ENCODE measurements at regions not wholly inside any gene's neighbourhood (a gene's known extent, or its start where the extent isn't known, plus 50 kb on each side); places are given as distances from the start of the nearest gene placed in this dataset.

DNA sequence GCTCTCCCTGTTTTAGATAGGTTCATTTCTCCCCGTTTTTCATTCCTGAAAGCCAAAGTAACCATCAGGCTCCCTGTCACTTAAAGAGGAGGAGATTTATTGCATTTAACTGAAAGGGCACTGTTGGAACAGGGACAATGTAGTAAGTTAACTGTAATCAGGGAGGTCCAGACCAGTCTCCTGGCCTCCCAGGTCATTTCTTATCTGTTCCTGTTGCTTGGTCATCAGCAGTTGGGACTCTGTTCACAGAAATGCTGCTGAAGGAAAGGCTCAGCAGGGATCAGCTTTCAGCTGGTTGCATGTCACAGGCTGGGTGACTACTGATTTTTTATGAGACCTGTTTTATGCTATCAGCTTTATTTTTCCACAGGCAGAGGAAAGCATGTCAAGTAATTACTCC, 622.6 kb upstream of the GOT2 start:
- no peak for FAIRE-seq

More for the DNA sequence above, 622.6 kb upstream of the GOT2 start:
- no TSS peak for BruUV-seq (replicated peaks)
- Histone ChIP-seq H3K79me2 (ENCODE audit: insufficient read depth, low read length) (no peaks in the 10 kb centered on the region), H4K20me1 (ENCODE audit: insufficient read depth, low read length) (no peaks in the 10 kb centered on the region), H3K9me3 (ENCODE audit: low read length) (peaks cover 15% of the 10 kb centered on the region; the same call in 1 of the 2 replicates), H3K4me1 (ENCODE audit: insufficient read depth, low read length) (no peaks in the 10 kb centered on the region), H3K27ac (ENCODE audit: extremely low read length, insufficient read depth, low read length) (no peak overlapping the region), H3K4me2 (ENCODE audit: low read depth, low read length) (no peak overlapping the region), H3K9ac (ENCODE audit: insufficient read depth, low read depth, low read length) (no peak overlapping the region), H3K4me3 (replicated peaks in 1 of 3; ENCODE audit: insufficient read depth in 1 of 3, low read depth in 2 of 3, low read length in 3 of 3) (no peak overlapping the region), H2AFZ (ENCODE audit: low read length) (no peak overlapping the region), H3K36me3 (replicated peaks in 1 of 2; ENCODE audit: control insufficient read depth in 1 of 2, insufficient read depth in 2 of 2, low read length in 2 of 2) (no peaks in the 10 kb centered on the region), H3K27me3 (ENCODE audit: control insufficient read depth in 1 of 2, insufficient read depth in 2 of 2, low read length in 2 of 2) (no peaks in the 10 kb centered on the region)
- intact Hi-C loops (cut with micrococcal nuclease; ENCODE audit: unreplicated experiment) (no loop called here), in situ Hi-C loops (cut with HindIII; ENCODE audit: extremely low pct_ligation_motif_present, low pct_unique_long_range_greater_than_20kb) (no loop called here)
- ATAC-seq, result no peak
- TF ChIP-seq AHDC1 (CRISPR knock-in tag; IDR thresholded peaks at IDR 0.05; ENCODE audit: borderline replicate concordance) (no peak), RFX5 (IDR thresholded peaks at IDR 0.05; ENCODE audit: low read depth, low read length) (no peak), ZNF75D (CRISPR knock-in tag; IDR thresholded peaks at IDR 0.05; ENCODE audit: borderline replicate concordance) (no peak), ZMAT5 (CRISPR knock-in tag; IDR thresholded peaks at IDR 0.05; ENCODE audit: borderline replicate concordance, low read depth) (no peak), DMAP1 (CRISPR knock-in tag; IDR thresholded peaks at IDR 0.05) (no peak)
- no peak for DNase-seq (ENCODE audit: low spot score)
- POLR2A ChIA-PET, result no interaction called here
- WGBS (ENCODE audit: low lambda C conversion rate), result 0% methylated on average over 1 of the region's 1 CpG
- CTCF ChIA-PET (ENCODE audit: low intra/inter-chr PET ratio, low total read pairs), result no interaction called here

Data from HepG2 (cell line).